Endothelial cell of umbilical vein (primary cell): ENCODE measurements at regions not wholly inside any gene's neighbourhood (a gene's known extent, or its start where the extent isn't known, plus 50 kb on each side); places are given as distances from the start of the nearest gene placed in this dataset.

Source experiments
- BruUV-seq: library from RNA; stranded (reverse); fragments of 400-500 nt; replicated peaks from 2 replicates; lab custom pipeline; 2021; lab: Mats Ljungman, UMichigan
- CTCF ChIA-PET: fragments of 300-600, 350-600 bp; sonication (Branson Sonifier 250); formaldehyde crosslinking; loops from one replicate; lab custom pipeline; 2021; ENCODE audit warnings: antibody characterized with exemption, inconsistent platforms; lab: Charles Lee
- POLR2A ChIA-PET: fragments of 300-600, 350-600 bp; sonication (Branson Sonifier 250); formaldehyde crosslinking; loops from one replicate; lab custom pipeline; 2021; ENCODE audit warnings: antibody characterized with exemption, inconsistent platforms; lab: Charles Lee
- DNase-seq: peaks from one replicate; pipeline ENCODE4 v3.0.0-alpha.2; 2011; ENCODE audit warnings: low read depth, low spot score
- FAIRE-seq: peaks from 2 replicates; lab custom pipeline; 2011; peaks lifted over from hg19 to GRCh38; lab: Jason Lieb, UNC
- H2AFZ ChIP-seq: 2 replicates; pipeline ENCODE4 v1.6.0; 2012; ENCODE audit warnings: low read depth, low read length, control low read depth, inconsistent platforms
- H3K27ac ChIP-seq: 2 replicates; pipeline ENCODE4 v1.5.1; 2011; ENCODE audit warnings: low read depth, mild to moderate bottlenecking, control low read depth, low read length, moderate library complexity; ENCODE audit not compliant: insufficient read depth
- H3K27me3 ChIP-seq, 2 experiments: 2 replicates each; pipeline versions ENCODE4 v1.6.0 to v1.6.1; 2011; ENCODE audit warnings: low read length in 2 of 2, mixed read lengths in 1 of 2; ENCODE audit not compliant: control insufficient read depth in 2 of 2, insufficient read depth in 2 of 2
- H3K36me3 ChIP-seq, 2 experiments: 2 replicates in 1 of 2; 3 replicates in 1 of 2; pipeline ENCODE4 v1.5.1; 2011; ENCODE audit warnings: low read length in 2 of 2, mild to moderate bottlenecking in 1 of 2, moderate library complexity in 1 of 2; ENCODE audit not compliant: control insufficient read depth in 2 of 2, insufficient read depth in 2 of 2; ENCODE audit errors: extremely low read depth in 1 of 2
- H3K4me1 ChIP-seq: 3 replicates; pipeline ENCODE4 v1.5.1; 2011; ENCODE audit warnings: mild to moderate bottlenecking, low read length; ENCODE audit not compliant: control insufficient read depth, insufficient read depth; ENCODE audit errors: extremely low read depth
- H3K4me2 ChIP-seq: 2 replicates; pipeline ENCODE4 v1.6.1; 2011; ENCODE audit warnings: low read length, control low read depth, mixed read lengths; ENCODE audit not compliant: insufficient read depth
- H3K4me3 ChIP-seq, 3 experiments: fragments of 200-600 bp in 1 of 3; sonication (generic), shearing (Covaris generic) in 1 of 3; replicated peaks in 1 of 3; 2 replicates each; pipeline ENCODE4 v1.5.1; 2011 to 2016; ENCODE audit warnings: control low read depth in 3 of 3, low read length in 3 of 3, mild to moderate bottlenecking in 2 of 3, inconsistent platforms in 1 of 3, low read depth in 1 of 3, moderate library complexity in 1 of 3; ENCODE audit not compliant: insufficient read depth in 1 of 3
- H3K79me2 ChIP-seq: 2 replicates; pipeline ENCODE4 v1.6.0; 2012; ENCODE audit warnings: low read length, inconsistent platforms; ENCODE audit not compliant: control insufficient read depth, insufficient read depth
- H3K9ac ChIP-seq: replicated peaks from 2 replicates; pipeline ENCODE3; 2011; ENCODE audit warnings: low read length, control low read depth; ENCODE audit not compliant: insufficient read depth; ENCODE audit errors: extremely low read depth
- H3K9me1 ChIP-seq: replicated peaks from 3 replicates; pipeline ENCODE4 v1.6.0; 2011; ENCODE audit warnings: mild to moderate bottlenecking, low read length; ENCODE audit not compliant: control insufficient read depth, insufficient read depth; ENCODE audit errors: extremely low read depth
- H3K9me3 ChIP-seq: replicated peaks from 2 replicates; pipeline ENCODE4 v1.5.1; 2012; ENCODE audit warnings: low read length, inconsistent platforms; ENCODE audit not compliant: control insufficient read depth, insufficient read depth
- H4K20me1 ChIP-seq: replicated peaks from 2 replicates; pipeline ENCODE3; 2011; ENCODE audit warnings: mild to moderate bottlenecking, low read length; ENCODE audit not compliant: control insufficient read depth, insufficient read depth; ENCODE audit errors: extremely low read depth
- EZH2 ChIP-seq: IDR thresholded peaks from 2 replicates; pipeline ENCODE4 v1.6.1; 2012; ENCODE audit warnings: borderline replicate concordance, low read depth, mild to moderate bottlenecking, moderate library complexity, low read length, inconsistent platforms; ENCODE audit not compliant: severe bottlenecking
- FOS ChIP-seq: IDR thresholded peaks from 2 replicates; pipeline ENCODE4 v1.6.1; 2011; ENCODE audit warnings: mild to moderate bottlenecking, low read length, moderate library complexity, borderline replicate concordance; ENCODE audit not compliant: insufficient read depth
- GATA2 ChIP-seq: IDR thresholded peaks from 2 replicates; pipeline ENCODE4 v1.7.0; 2011; ENCODE audit warnings: low read depth, mild to moderate bottlenecking, moderate library complexity, mixed read lengths, low read length; ENCODE audit not compliant: insufficient read length, insufficient read depth
- JUN ChIP-seq: IDR thresholded peaks from 2 replicates; pipeline ENCODE4 v1.6.1; 2011; ENCODE audit warnings: borderline replicate concordance, low read depth; ENCODE audit not compliant: insufficient read length, insufficient read depth
- MYC ChIP-seq: IDR thresholded peaks from one replicate; pipeline ENCODE4 v1.6.1; 2011; ENCODE audit warnings: mild to moderate bottlenecking, low read depth, low read length
- POLR2A ChIP-seq: IDR thresholded peaks from 2 replicates; pipeline ENCODE4 v1.6.1; 2012; ENCODE audit warnings: low read depth, mild to moderate bottlenecking, control low read depth, low read length
- POLR2AphosphoS5 ChIP-seq: IDR thresholded peaks from 2 replicates; pipeline ENCODE4 v1.6.1; 2012; ENCODE audit warnings: low read depth, mild to moderate bottlenecking, control low read depth, low read length, moderate library complexity; ENCODE audit not compliant: insufficient read depth
- dilution Hi-C: fragments of 300-500 bp; cut with MboI; formaldehyde crosslinking; loops from one replicate; pipeline ENCODE4 v1.15.0; 2019; ENCODE audit warnings: low sequenced_read_pairs; ENCODE audit not compliant: extremely low pct_ligation_motif_present
- intact Hi-C: fragments of 100-400 bp; cut with micrococcal nuclease; formaldehyde crosslinking; loops from one replicate; pipeline ENCODE4 v1.10.0; 2022
- TF ChIP-seq, protein P1 (sequence below), 2 donors: IDR thresholded peaks; 1 replicate in 1 of 2; 2 replicates in 1 of 2; pipeline ENCODE4 v1.5.1; 2011; ENCODE audit warnings: low read length in 2 of 2, mild to moderate bottlenecking in 2 of 2, moderate library complexity in 2 of 2, control low read depth in 1 of 2, inconsistent platforms in 1 of 2, low read depth in 1 of 2; ENCODE audit not compliant: insufficient read depth in 1 of 2; ENCODE audit errors: extremely low read depth in 1 of 2
- TF ChIP-seq, protein P2 (sequence below): IDR thresholded peaks from 2 replicates; pipeline ENCODE4 v1.6.1; 2011; ENCODE audit not compliant: insufficient read depth, insufficient read length

DNA sequence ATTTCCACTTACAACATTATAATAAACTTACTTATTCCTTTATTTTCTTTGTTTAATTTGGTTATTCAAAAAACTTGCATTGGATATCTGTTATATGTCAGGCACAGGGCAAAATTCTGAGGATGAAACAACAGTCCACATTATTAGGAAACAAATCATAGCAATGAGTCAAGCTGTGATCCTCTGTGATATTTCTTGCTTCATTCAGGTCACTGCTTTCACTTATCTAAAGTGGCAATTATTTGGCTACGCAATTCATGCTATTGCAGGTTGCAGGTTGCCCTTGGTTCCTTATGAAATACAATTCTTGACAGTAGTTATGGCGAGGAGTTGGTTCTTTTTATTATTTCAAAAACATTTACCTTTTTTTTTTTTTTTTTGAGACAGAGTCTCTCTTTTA, 66.4 kb upstream of the CNTN6 start:
- TF ChIP-seq POLR2A (no peak), MYC (no peak), POLR2AphosphoS5 (no peak)
- TF ChIP-seq, protein P1, sequence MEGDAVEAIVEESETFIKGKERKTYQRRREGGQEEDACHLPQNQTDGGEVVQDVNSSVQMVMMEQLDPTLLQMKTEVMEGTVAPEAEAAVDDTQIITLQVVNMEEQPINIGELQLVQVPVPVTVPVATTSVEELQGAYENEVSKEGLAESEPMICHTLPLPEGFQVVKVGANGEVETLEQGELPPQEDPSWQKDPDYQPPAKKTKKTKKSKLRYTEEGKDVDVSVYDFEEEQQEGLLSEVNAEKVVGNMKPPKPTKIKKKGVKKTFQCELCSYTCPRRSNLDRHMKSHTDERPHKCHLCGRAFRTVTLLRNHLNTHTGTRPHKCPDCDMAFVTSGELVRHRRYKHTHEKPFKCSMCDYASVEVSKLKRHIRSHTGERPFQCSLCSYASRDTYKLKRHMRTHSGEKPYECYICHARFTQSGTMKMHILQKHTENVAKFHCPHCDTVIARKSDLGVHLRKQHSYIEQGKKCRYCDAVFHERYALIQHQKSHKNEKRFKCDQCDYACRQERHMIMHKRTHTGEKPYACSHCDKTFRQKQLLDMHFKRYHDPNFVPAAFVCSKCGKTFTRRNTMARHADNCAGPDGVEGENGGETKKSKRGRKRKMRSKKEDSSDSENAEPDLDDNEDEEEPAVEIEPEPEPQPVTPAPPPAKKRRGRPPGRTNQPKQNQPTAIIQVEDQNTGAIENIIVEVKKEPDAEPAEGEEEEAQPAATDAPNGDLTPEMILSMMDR (IDR thresholded peaks at IDR 0.05; ENCODE audit: extremely low read depth in 1 of 2, insufficient read depth in 1 of 2, low read depth in 1 of 2, low read length in 2 of 2) = no peak
- Histone ChIP-seq H3K36me3 (no peaks in the 10 kb centered on the region), H3K4me2 (no peak overlapping the region), H3K9me1 (no peaks in the 10 kb centered on the region), H4K20me1 (no peaks in the 10 kb centered on the region), H3K9ac (no peak overlapping the region), H3K27me3 (no peaks in the 10 kb centered on the region), H3K79me2 (no peaks in the 10 kb centered on the region), H2AFZ (no peak overlapping the region), H3K4me1 (no peaks in the 10 kb centered on the region), H3K27ac (no peak overlapping the region), H3K4me3 (no peak overlapping the region), H3K9me3 (peaks cover 2% of the 10 kb centered on the region)
- FAIRE-seq = no peak
- CTCF ChIA-PET = no interaction called here
- BruUV-seq = no TSS peak
- intact Hi-C loops (no loop called here), dilution Hi-C loops (no loop called here)
- POLR2A ChIA-PET = no interaction called here
- DNase-seq = no peak

DNA sequence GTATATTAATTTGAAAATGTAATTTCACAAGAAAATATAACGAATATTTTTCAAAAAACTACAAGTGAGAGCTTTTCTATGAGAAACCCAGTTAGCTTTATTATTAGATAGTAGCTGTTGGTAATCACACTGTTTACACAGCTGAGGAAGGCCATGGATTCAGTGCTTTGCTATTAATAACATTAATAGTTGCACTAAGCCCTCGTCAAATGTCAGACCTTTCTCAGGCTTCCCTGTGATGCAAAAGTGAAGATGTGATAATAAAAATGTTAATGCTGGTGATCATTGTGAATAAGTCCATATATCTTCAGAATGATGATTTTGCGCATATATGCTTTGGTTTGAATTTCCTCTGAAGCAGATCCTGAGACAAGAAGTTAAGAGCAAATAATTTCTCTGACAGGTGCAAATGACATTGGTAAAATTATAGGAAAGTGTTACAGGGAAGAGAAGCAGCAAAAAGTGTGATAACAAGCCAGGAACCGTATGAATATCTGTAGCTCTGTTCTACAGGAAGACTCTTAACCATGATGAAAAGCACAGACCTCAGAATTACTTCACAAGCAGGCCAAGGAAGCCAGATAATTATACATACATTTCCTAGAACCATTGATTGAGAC, 56.5 kb upstream of the CNTN6 start:
- no peaks in the 10 kb centered on the region for H3K9me3 ChIP-seq
- no peaks in the 10 kb centered on the region for H3K9me1 ChIP-seq
- no peaks in the 10 kb centered on the region for H3K36me3 ChIP-seq
- TF ChIP-seq EZH2 (no peak), POLR2A (no peak), GATA2 (no peak), POLR2AphosphoS5 (no peak), MYC (no peak), JUN (no peak), FOS (no peak)
- TF ChIP-seq, protein P1 (IDR thresholded peaks at IDR 0.05; ENCODE audit: extremely low read depth in 1 of 2, insufficient read depth in 1 of 2, low read depth in 1 of 2, low read length in 2 of 2) = no peak
- TF ChIP-seq, protein P2, sequence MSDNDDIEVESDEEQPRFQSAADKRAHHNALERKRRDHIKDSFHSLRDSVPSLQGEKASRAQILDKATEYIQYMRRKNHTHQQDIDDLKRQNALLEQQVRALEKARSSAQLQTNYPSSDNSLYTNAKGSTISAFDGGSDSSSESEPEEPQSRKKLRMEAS = no peak
- FAIRE-seq (no peak), DNase-seq (no peak)
- H3K79me2 ChIP-seq = no peaks in the 10 kb centered on the region
- H3K9ac ChIP-seq = no peak overlapping the region
- POLR2A ChIA-PET = no interaction called here
- no peak overlapping the region for H2AFZ ChIP-seq
- H3K27me3 ChIP-seq = no peaks in the 10 kb centered on the region
- no peak overlapping the region for H3K27ac ChIP-seq
- H3K4me2 ChIP-seq = no peak overlapping the region
- BruUV-seq = no TSS peak
- H4K20me1 ChIP-seq = no peaks in the 10 kb centered on the region
- no peak overlapping the region for H3K4me3 ChIP-seq
- dilution Hi-C loops = no loop called here
- CTCF ChIA-PET = no interaction called here
- intact Hi-C loops = no loop called here
- H3K4me1 ChIP-seq = no peaks in the 10 kb centered on the region
